Neuron (in vitro differentiated cells): ENCODE measurements at regions not wholly inside any gene's neighbourhood (a gene's known extent, or its start where the extent isn't known, plus 50 kb on each side); places are given as distances from the start of the nearest gene placed in this dataset.

Experiments
- H2AFZ ChIP-seq: one replicate; pipeline ENCODE4 v1.6.1; 2013; ENCODE audit warnings: low read depth, mild to moderate bottlenecking, inconsistent platforms, low read length, moderate library complexity
- H3K27me3 ChIP-seq: one replicate; pipeline ENCODE4 v1.6.1; 2013; ENCODE audit warnings: low read length; ENCODE audit not compliant: insufficient read depth
- H3K36me3 ChIP-seq: one replicate; pipeline ENCODE4 v1.6.1; 2013; ENCODE audit warnings: low read length; ENCODE audit not compliant: insufficient read depth
- H3K4me1 ChIP-seq: one replicate; pipeline ENCODE4 v1.6.1; 2013; ENCODE audit warnings: low read length; ENCODE audit not compliant: insufficient read depth
- H3K4me3 ChIP-seq: 2 replicates; pipeline ENCODE4 v1.5.1; 2013; ENCODE audit warnings: mild to moderate bottlenecking, low read length, moderate library complexity
- H3K9me3 ChIP-seq: one replicate; pipeline ENCODE4 v1.6.1; 2013; ENCODE audit warnings: low read length

DNA sequence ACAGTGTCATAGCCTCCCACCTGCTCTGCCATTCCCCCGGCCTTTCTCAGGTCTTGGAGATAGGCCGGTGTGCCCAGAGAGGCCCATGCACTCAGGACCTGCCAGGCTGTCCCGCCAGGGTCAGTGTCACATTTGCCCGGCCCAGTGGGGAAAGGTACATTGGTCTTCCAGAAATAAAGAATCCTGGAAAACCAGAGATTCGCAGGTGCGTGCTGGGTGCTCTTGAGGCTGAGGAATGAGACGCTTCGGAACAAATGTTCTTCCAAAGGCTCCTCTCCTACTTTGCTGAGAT, 205.8 kb upstream of the RTL1 start:
- no peak overlapping the region for H2AFZ ChIP-seq
- H3K36me3 ChIP-seq: no peaks in the 10 kb centered on the region
- peaks cover 11% of the 10 kb centered on the region for H3K4me1 ChIP-seq
- H3K27me3 ChIP-seq: no peaks in the 10 kb centered on the region
- H3K9me3 ChIP-seq: peaks cover 8% of the 10 kb centered on the region
- no peak overlapping the region for H3K4me3 ChIP-seq

DNA sequence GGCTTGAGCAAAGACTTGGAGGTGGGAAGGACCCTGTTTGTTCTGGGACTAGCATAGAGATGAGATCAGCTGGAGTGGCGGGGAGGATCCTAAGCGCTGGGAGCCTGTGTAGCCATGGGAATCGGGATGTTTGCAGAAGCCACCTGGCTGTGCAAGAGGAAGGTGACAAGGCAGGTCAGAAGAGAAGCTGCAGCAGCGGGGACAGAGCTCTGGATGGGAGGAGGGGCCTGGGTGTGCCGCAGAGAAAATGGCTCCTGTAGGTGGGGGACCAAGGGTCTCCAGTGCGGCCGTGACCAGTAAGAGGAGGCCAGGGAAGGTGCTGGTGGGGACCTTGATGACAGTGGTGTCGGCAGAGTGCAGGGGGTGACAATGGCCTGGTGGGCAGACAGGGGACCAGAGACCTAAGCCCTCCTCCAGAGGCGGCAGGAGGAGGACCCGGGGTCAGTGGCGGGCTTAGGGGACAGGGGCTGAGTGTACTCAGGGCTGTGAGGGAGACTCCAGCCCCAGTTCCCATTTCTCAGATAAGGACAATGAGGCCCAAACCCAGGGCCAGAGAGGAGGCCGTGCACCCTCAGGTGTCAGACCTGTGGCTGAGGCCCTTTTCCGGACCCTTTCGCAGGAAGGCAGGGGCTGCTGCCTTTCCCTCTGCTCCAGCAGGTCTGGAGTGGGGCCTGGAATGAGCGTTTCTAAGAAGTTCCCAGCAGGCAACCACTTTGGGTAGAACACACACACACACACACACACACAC, 206.6 kb upstream of the RTL1 start:
- Histone ChIP-seq H3K27me3 (no peaks in the 10 kb centered on the region), H2AFZ (no peak overlapping the region), H3K4me3 (no peak overlapping the region), H3K36me3 (no peaks in the 10 kb centered on the region), H3K4me1 (peaks cover 11% of the 10 kb centered on the region), H3K9me3 (peaks cover 6% of the 10 kb centered on the region)

DNA sequence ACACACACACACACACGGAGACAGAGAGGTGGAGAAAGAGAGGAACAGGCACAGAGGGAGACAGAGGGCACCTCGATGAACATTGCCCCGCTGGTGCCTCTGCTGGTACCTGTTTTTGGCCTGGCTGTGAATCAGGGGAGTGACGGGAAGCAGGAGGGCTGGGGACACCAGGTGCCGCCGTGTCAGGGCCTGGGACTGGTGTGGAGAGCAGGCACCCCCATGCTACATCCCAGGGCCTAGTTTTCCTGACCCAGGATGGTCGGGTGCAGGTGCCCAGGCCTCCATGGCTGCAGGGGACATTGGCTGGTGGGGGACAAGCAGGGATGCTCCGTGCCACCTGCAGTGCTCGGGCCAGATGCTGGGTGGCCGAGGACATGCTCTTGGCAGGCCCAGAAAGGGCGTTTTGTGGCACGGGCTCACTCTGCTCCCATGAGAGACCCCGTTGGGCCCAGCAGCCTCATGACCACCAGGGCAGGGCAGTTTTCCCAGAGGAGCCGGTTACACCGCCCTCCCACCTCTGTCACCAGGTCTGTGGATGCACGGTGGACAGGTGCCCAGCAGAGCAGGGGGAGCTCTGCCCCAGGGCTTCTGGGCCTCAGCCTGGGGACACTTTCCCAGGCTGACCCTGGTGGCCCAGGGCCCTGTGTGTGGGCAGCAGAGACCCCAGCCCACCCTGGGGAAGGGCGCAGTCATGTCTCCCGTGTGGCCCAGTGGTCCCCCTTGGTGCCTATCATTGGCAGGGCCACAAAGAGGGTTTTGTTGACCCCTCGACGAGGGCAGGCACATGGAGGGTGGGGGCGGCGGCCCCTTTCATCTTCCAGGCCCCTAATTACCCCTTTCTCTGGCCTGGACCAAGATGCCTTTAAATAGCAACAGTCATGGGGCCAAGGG, 207.5 kb upstream of the RTL1 start:
- Histone ChIP-seq H3K4me1 (peaks cover 11% of the 10 kb centered on the region), H3K4me3 (no peak overlapping the region), H3K27me3 (no peaks in the 10 kb centered on the region), H3K36me3 (no peaks in the 10 kb centered on the region), H2AFZ (no peak overlapping the region), H3K9me3 (peaks cover 4% of the 10 kb centered on the region)

DNA sequence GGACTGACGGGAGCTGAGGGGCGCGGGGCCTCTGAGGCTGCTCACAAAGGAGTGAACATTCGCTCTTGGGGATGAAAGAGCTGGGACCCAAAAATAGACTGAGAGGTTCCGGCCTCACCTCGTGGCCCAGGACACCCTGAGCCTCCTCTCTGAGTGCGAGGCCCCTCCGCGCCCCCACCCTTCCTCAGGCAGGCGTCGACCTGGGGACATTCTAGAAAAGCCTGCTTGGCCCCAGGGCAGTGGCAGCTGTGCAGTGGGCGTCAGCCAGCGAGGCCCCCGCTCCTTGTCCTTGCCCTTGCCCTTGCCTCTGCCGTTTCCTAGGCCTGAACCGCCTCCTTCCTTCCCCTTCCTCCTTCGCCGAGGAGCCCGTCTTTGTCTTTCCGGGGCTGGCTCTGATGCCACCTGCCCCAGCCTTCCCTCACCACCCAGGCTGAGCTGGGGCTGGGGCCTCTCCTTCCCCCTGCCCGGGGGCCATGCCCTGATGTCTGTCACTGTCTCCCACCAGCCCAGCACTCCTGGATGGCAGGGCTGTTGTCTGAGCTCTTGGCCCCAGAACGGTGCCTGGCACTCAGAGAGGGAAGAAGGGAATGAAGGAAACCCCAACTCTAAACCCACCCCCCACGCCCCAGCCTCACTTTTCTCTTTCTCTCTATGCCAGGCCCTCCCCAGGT, 208.2 kb upstream of the RTL1 start:
- Histone ChIP-seq H3K36me3 (no peaks in the 10 kb centered on the region), H3K4me1 (peaks cover 11% of the 10 kb centered on the region), H3K4me3 (no peak overlapping the region), H3K27me3 (no peaks in the 10 kb centered on the region), H3K9me3 (peaks cover 4% of the 10 kb centered on the region), H2AFZ (no peak overlapping the region)

DNA sequence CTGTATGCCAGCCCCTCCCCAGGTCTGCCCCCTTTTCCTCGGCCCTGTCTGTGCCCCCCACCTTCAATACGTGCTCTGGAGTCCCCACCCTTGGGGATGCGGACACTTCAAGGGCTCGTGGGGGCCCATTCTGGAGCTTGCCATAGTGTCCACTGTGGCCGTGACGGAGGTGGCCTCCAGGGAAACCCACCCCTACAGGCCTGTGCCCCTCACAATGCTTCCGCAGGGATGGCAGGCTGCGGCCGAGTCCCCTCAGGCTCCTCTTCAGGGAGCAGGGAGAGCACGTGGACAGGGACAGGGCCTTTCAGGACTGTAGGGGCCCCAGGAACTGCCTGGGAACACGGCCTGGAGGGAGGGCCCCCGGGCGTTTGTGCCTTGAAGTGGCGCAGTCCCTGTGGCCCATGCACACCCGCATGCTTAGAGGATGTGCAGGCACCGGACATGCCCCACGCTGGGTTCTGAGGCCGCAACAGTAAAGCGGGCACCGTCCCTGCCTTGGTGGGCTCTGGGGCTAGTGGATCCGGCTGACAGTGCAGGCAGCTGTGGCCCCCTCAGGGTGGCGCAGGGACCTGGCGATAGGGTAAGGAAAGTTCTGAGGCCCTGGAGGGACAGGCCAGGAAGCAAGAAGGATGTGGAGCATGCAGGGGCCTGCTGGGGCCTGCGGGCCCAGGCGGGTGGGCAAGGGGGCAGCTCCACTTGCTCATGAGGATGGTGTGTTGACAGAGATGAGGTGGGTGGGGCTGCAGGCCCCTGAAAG, 209.0 kb upstream of the RTL1 start:
- H3K4me3 ChIP-seq: no peak overlapping the region
- no peaks in the 10 kb centered on the region for H3K27me3 ChIP-seq
- H3K9me3 ChIP-seq: peaks cover 4% of the 10 kb centered on the region
- H3K36me3 ChIP-seq: no peaks in the 10 kb centered on the region
- no peak overlapping the region for H2AFZ ChIP-seq
- H3K4me1 ChIP-seq: peaks cover 11% of the 10 kb centered on the region

GRCh38 chr14:101113108-101113612, 209.6 kb upstream of the RTL1 start:
- Histone ChIP-seq H2AFZ (no peak overlapping the region), H3K36me3 (no peaks in the 10 kb centered on the region), H3K9me3 (peaks cover 4% of the 10 kb centered on the region), H3K27me3 (no peaks in the 10 kb centered on the region), H3K4me1 (peaks cover 11% of the 10 kb centered on the region), H3K4me3 (no peak overlapping the region)

GRCh38 chr14:101113835-101114725, 210.6 kb upstream of the RTL1 start:
- peaks cover 11% of the 10 kb centered on the region for H3K4me1 ChIP-seq
- no peak overlapping the region for H2AFZ ChIP-seq
- peaks cover 4% of the 10 kb centered on the region for H3K9me3 ChIP-seq
- no peak overlapping the region for H3K4me3 ChIP-seq
- H3K27me3 ChIP-seq: no peaks in the 10 kb centered on the region
- no peaks in the 10 kb centered on the region for H3K36me3 ChIP-seq

- no peaks in the 10 kb centered on the region for H3K27me3 ChIP-seq
- H3K4me3 ChIP-seq: no peak overlapping the region
- H2AFZ ChIP-seq: no peak overlapping the region
- no peaks in the 10 kb centered on the region for H3K36me3 ChIP-seq
- H3K9me3 ChIP-seq: peaks cover 4% of the 10 kb centered on the region
- H3K4me1 ChIP-seq: peaks cover 11% of the 10 kb centered on the region
Observed at GRCh38 chr14:101114726-101115515, 211.4 kb upstream of the RTL1 start.

- H3K4me1 ChIP-seq: peaks cover 11% of the 10 kb centered on the region
- H3K27me3 ChIP-seq: no peaks in the 10 kb centered on the region
- H3K9me3 ChIP-seq: peaks cover 4% of the 10 kb centered on the region
- no peaks in the 10 kb centered on the region for H3K36me3 ChIP-seq
- H2AFZ ChIP-seq: no peak overlapping the region
- H3K4me3 ChIP-seq: no peak overlapping the region
Observed at GRCh38 chr14:101115652-101116051, 212.1 kb upstream of the RTL1 start.

- H3K9me3 ChIP-seq: peaks cover 4% of the 10 kb centered on the region
- H2AFZ ChIP-seq: no peak overlapping the region
- H3K27me3 ChIP-seq: no peaks in the 10 kb centered on the region
- no peaks in the 10 kb centered on the region for H3K36me3 ChIP-seq
- H3K4me3 ChIP-seq: no peak overlapping the region
- H3K4me1 ChIP-seq: peaks cover 9% of the 10 kb centered on the region
Observed at GRCh38 chr14:101116065-101116464, 212.5 kb upstream of the RTL1 start.

DNA sequence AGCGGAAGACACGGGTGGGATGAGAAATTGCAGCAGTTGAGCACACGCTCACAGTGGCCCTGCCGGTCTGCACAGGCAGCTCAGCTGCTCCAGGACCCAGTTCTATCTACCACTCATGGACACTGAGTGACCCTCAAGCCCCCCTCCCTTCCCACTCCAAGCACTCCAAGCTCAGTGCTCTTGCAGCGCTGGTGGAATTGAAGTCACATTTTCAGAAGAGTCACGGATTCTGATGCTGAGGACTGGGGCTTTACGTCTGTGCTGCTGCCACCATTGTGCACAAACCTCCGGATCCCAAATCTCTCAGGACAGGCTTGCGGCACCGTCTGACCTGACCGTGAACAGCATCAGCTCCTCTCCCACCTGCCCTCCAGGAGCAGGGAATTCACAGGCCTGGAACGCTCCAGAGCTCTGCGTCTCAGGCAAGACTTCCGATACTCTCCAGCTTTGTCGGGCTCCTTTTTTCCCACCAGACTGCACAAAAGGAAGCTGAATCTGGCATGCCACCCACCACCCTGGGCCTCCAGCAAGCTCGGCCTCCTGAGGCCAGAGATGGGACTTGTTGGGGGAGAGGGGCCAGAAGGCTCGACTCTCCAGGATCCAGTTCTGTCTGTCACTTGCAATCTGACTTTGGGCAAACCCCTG, 213.1 kb upstream of the RTL1 start:
- no peaks in the 10 kb centered on the region for H3K36me3 ChIP-seq
- no peaks in the 10 kb centered on the region for H3K27me3 ChIP-seq
- peaks cover 4% of the 10 kb centered on the region for H3K9me3 ChIP-seq
- no peak overlapping the region for H2AFZ ChIP-seq
- H3K4me1 ChIP-seq: peaks cover 3% of the 10 kb centered on the region
- H3K4me3 ChIP-seq: no peak overlapping the region
